H9 (cell line): ENCODE measurements at regions not wholly inside any gene's neighbourhood (a gene's known extent, or its start where the extent isn't known, plus 50 kb on each side); places are given as distances from the start of the nearest gene placed in this dataset.

Experiments
- DNase-seq: peaks from one replicate; pipeline ENCODE4 v3.0.0-alpha.2; 2017
- H2AFZ ChIP-seq: one replicate; pipeline ENCODE4 v1.6.1; 2013; ENCODE audit warnings: mild to moderate bottlenecking, low read length, control low read depth, moderate library complexity
- H2AK5ac ChIP-seq: 2 replicates; pipeline ENCODE4 v1.6.1; 2013; ENCODE audit warnings: low read length, control low read depth, mixed read lengths; ENCODE audit not compliant: insufficient read length
- H2BK120ac ChIP-seq: one replicate; pipeline ENCODE4 v1.6.1; 2013; ENCODE audit warnings: low read depth, mild to moderate bottlenecking, low read length, control low read depth, inconsistent platforms; ENCODE audit not compliant: poor library complexity, severe bottlenecking
- H2BK12ac ChIP-seq: 2 replicates; pipeline ENCODE4 v1.6.1; 2013; ENCODE audit warnings: low read length, control low read depth, mixed read lengths, low read depth; ENCODE audit not compliant: insufficient read length
- H2BK15ac ChIP-seq: 2 replicates; pipeline ENCODE4 v1.6.1; 2013; ENCODE audit warnings: low read depth, low read length, control low read depth
- H2BK20ac ChIP-seq: one replicate; pipeline ENCODE4 v1.6.1; 2013; ENCODE audit warnings: low read depth, mild to moderate bottlenecking, low read length, control low read depth, inconsistent platforms; ENCODE audit not compliant: poor library complexity, severe bottlenecking
- H2BK5ac ChIP-seq: 2 replicates; pipeline ENCODE4 v1.6.1; 2013; ENCODE audit warnings: low read length, control low read depth, mixed read lengths; ENCODE audit not compliant: insufficient read length
- H3K14ac ChIP-seq: 2 replicates; pipeline ENCODE4 v1.6.1; 2013; ENCODE audit warnings: low read length, control low read depth; ENCODE audit not compliant: insufficient read depth
- H3K18ac ChIP-seq: 2 replicates; pipeline ENCODE4 v1.6.1; 2013; ENCODE audit warnings: low read depth, mild to moderate bottlenecking, mixed read lengths, low read length, control low read depth; ENCODE audit not compliant: insufficient read length
- H3K23ac ChIP-seq: 2 replicates; pipeline ENCODE4 v1.6.1; 2013; ENCODE audit warnings: low read length, control low read depth, mixed read lengths, low read depth; ENCODE audit not compliant: insufficient read length
- H3K23me2 ChIP-seq: 2 replicates; pipeline ENCODE4 v1.6.1; 2013; ENCODE audit warnings: low read depth, mild to moderate bottlenecking, mixed read lengths, low read length, control low read depth; ENCODE audit not compliant: insufficient read length, poor library complexity, severe bottlenecking
- H3K27ac ChIP-seq: 2 replicates; pipeline ENCODE4 v1.5.1; 2013; ENCODE audit warnings: low read length, control low read depth, mixed read lengths, low read depth; ENCODE audit not compliant: insufficient read length
- H3K27me3 ChIP-seq: 2 replicates; pipeline ENCODE4 v1.6.1; 2013; ENCODE audit warnings: low read length, control low read depth, inconsistent platforms; ENCODE audit not compliant: insufficient read depth
- H3K4ac ChIP-seq: 2 replicates; pipeline ENCODE4 v1.6.1; 2013; ENCODE audit warnings: low read depth, mild to moderate bottlenecking, control low read depth, inconsistent platforms, low read length, moderate library complexity
- H3K4me1 ChIP-seq: 2 replicates; pipeline ENCODE4 v1.6.1; 2013; ENCODE audit warnings: low read length, control low read depth, inconsistent platforms; ENCODE audit not compliant: insufficient read depth
- H3K4me2 ChIP-seq: 2 replicates; pipeline ENCODE4 v1.6.1; 2013; ENCODE audit warnings: low read length, control low read depth, mixed read lengths; ENCODE audit not compliant: insufficient read length, insufficient read depth
- H3K56ac ChIP-seq: 2 replicates; pipeline ENCODE4 v1.6.1; 2013; ENCODE audit warnings: low read depth, mild to moderate bottlenecking, mixed read lengths, low read length, control low read depth; ENCODE audit not compliant: insufficient read length
- H3K79me1 ChIP-seq: 2 replicates; pipeline ENCODE4 v1.6.1; 2013; ENCODE audit warnings: low read depth, mild to moderate bottlenecking, moderate library complexity, low read length, control low read depth, inconsistent platforms; ENCODE audit not compliant: insufficient read depth, poor library complexity, severe bottlenecking
- H3K79me2 ChIP-seq: 2 replicates; pipeline ENCODE4 v1.6.1; 2013; ENCODE audit warnings: low read length, control low read depth, inconsistent platforms; ENCODE audit not compliant: insufficient read depth
- H3K9ac ChIP-seq: 2 replicates; pipeline ENCODE4 v1.6.1; 2013; ENCODE audit warnings: low read length, control low read depth, mixed read lengths; ENCODE audit not compliant: insufficient read length; ENCODE audit errors: extremely low read depth
- H3K9me3 ChIP-seq: one replicate; pipeline ENCODE4 v1.6.1; 2013; ENCODE audit warnings: low read depth, low read length, inconsistent platforms; ENCODE audit not compliant: control insufficient read depth
- H3T11ph ChIP-seq: one replicate; pipeline ENCODE4 v1.6.1; 2013; ENCODE audit warnings: mild to moderate bottlenecking, low read length, control low read depth, inconsistent platforms
- H4K20me1 ChIP-seq: one replicate; pipeline ENCODE4 v1.6.1; 2013; ENCODE audit not compliant: control insufficient read depth, insufficient read length, insufficient read depth
- H4K5ac ChIP-seq: 2 replicates; pipeline ENCODE4 v1.6.1; 2013; ENCODE audit warnings: low read depth, mild to moderate bottlenecking, mixed read lengths, low read length, control low read depth; ENCODE audit not compliant: insufficient read length
- H4K8ac ChIP-seq: replicated peaks from 2 replicates; pipeline ENCODE4 v1.6.1; 2013; ENCODE audit warnings: low read length, control low read depth, mixed read lengths, low read depth; ENCODE audit not compliant: insufficient read length
- H4K91ac ChIP-seq: 2 replicates; pipeline ENCODE4 v1.6.1; 2013; ENCODE audit warnings: low read depth, mild to moderate bottlenecking, moderate library complexity, mixed read lengths, low read length, control low read depth; ENCODE audit not compliant: insufficient read length
- H3K27ac Mint-ChIP-seq, 3 experiments: 2 replicates in 2 of 3; 3 replicates in 1 of 3; pipeline ENCODE4 v1.8.0; 2020 to 2021; ENCODE audit warnings: mixed read lengths in 3 of 3, mild to moderate bottlenecking in 1 of 3, moderate library complexity in 1 of 3
- H3K27me3 Mint-ChIP-seq: 2 replicates; pipeline ENCODE4 v1.8.0; 2021; ENCODE audit warnings: low read depth, mild to moderate bottlenecking, moderate library complexity, mixed read lengths
- H3K36me3 Mint-ChIP-seq, 3 experiments: 2 replicates in 2 of 3; 3 replicates in 1 of 3; pipeline ENCODE4 v1.8.0; 2020 to 2021; ENCODE audit warnings: low read depth in 3 of 3, mixed read lengths in 3 of 3; ENCODE audit not compliant: insufficient read depth in 1 of 3
- H3K4me1 Mint-ChIP-seq, 2 experiments: 2 replicates each; pipeline ENCODE4 v1.8.0; 2020; ENCODE audit warnings: mixed read lengths in 2 of 2
- H3K4me3 Mint-ChIP-seq, 2 experiments: 2 replicates in 1 of 2; 3 replicates in 1 of 2; pipeline ENCODE4 v1.8.0; 2020 to 2021; ENCODE audit warnings: mild to moderate bottlenecking in 2 of 2, mixed read lengths in 2 of 2, moderate library complexity in 1 of 2
- H3K9me3 Mint-ChIP-seq, 2 experiments: 2 replicates in 1 of 2; 3 replicates in 1 of 2; pipeline ENCODE4 v1.8.0; 2020; ENCODE audit warnings: mild to moderate bottlenecking in 2 of 2, mixed read lengths in 2 of 2, moderate library complexity in 1 of 2
- CTCF ChIP-seq: fragments of 200-600 bp; sonication (generic); conservative IDR thresholded peaks from 3 replicates; pipeline ENCODE4 v1.8.0; 2021; ENCODE audit warnings: antibody characterized with exemption, mild to moderate bottlenecking
- WGBS: extraction: QIAGEN DNeasy Blood & Tissue Kit; methylation state at CpG from one replicate; pipeline ENCODE4 v1.1.7; 2013; ENCODE audit warnings: missing lambda C conversion rate, low lambda C conversion rate, mixed read lengths; ENCODE audit not compliant: insufficient read length; ENCODE audit errors: extremely low coverage; 5-methylcytosine and 5-hydroxymethylcytosine counted together

GRCh38 chr2:191540681-191541080 is 137.3 kb upstream of the NABP1 start:
- no peak overlapping the region for H3K27ac Mint-ChIP-seq
- Histone ChIP-seq H2AK5ac (no peak overlapping the region), H4K20me1 (no peaks in the 10 kb centered on the region), H2BK5ac (no peak overlapping the region), H3K27ac (no peak overlapping the region), H3K18ac (no peak overlapping the region), H3K79me1 (no peaks in the 10 kb centered on the region), H2AFZ (no peak overlapping the region), H2BK12ac (no peak overlapping the region), H4K5ac (no peak overlapping the region), H3K4me1 (no peaks in the 10 kb centered on the region; the same call in 1 of the 2 replicates), H3K4me2 (no peak overlapping the region), H3K27me3 (no peaks in the 10 kb centered on the region), H2BK120ac (no peak overlapping the region), H3K9ac (no peak overlapping the region), H2BK15ac (no peak overlapping the region), H3K14ac (no peak overlapping the region), H3K79me2 (no peaks in the 10 kb centered on the region), H3K23ac (no peak overlapping the region), H2BK20ac (no peak overlapping the region), H4K91ac (no peak overlapping the region), H3K56ac (no peak overlapping the region), H3K23me2 (no peaks in the 10 kb centered on the region), H4K8ac (no peak overlapping the region), H3K4ac (no peak overlapping the region), H3K9me3 (no peaks in the 10 kb centered on the region), H3T11ph (no peak overlapping the region)
- H3K9me3 Mint-ChIP-seq, result no peaks in the 10 kb centered on the region
- H3K36me3 Mint-ChIP-seq, result no peaks in the 10 kb centered on the region
- no CpG with 5 or more reads among the region's 2 CpGs for WGBS
- H3K27me3 Mint-ChIP-seq, result no peaks in the 10 kb centered on the region
- no peak for DNase-seq
- H3K4me3 Mint-ChIP-seq, result no peak overlapping the region
- TF ChIP-seq CTCF, result no peak
- peaks cover 14 to 24% of the 10 kb centered on the region in 2 experiments for H3K4me1 Mint-ChIP-seq
